CD4-positive, alpha-beta T cell treated with Interleukin-12 subunit alpha and Interleukin-12 subunit beta, for 1 hour (primary cell): ENCODE measurements at regions not wholly inside any gene's neighbourhood (a gene's known extent, or its start where the extent isn't known, plus 50 kb on each side); places are given as distances from the start of the nearest gene placed in this dataset.
"Not testable (repeated sequence)": the region's sequence is repeated elsewhere in the genome, so short reads cannot be mapped to it uniquely, and the experiment has no call there.

Source experiments
- DNase-seq: peaks from one replicate; pipeline ENCODE4 v3.0.0-alpha.2; 2020

DNA sequence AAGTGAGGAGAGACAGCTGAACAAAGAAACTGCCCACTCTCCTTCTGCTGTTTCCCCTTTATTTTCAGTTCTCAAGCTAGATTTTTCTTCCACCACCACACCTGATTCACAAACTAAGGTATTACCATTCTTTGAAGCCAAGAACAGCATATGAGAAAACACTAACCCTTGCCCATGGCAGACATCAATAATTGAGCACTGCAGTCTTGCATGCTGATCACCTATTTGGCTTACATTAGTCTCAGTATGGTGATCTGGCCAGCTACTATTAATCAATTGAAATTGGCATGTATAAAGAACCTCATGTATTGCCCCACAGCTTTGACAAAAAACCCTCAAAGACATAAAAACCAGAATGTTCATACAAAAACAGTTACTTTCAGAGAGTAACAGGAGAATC, 166.3 kb downstream of the SAMD5 start:
- no peak for DNase-seq

GRCh38 chr6:147675281-147675680, 166.8 kb downstream of the SAMD5 start:
- DNase-seq = no peak

- DNase-seq = no peak
Measured at GRCh38 chr6:147676495-147677199, 168.2 kb downstream of the SAMD5 start.

DNA sequence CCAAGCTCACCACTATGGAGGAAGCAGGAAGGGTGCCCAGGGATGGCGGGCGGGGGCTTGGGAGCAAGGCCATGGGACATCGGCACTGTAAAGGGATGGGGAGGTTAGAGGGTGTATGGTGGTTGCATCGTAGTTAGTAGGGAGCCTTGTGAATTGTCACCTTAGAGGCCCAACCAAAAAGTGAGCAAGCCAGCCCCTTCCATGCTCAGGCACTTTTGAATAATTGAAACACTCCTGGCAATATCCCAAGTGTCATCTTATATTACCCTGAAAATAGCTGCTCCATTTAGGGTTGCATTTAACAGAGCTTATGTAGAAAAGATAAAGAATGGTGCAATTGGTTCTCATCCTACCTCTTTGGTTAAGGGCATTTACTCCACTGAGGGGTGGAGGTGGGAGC, 169.2 kb downstream of the SAMD5 start:
- DNase-seq = no peak

DNA sequence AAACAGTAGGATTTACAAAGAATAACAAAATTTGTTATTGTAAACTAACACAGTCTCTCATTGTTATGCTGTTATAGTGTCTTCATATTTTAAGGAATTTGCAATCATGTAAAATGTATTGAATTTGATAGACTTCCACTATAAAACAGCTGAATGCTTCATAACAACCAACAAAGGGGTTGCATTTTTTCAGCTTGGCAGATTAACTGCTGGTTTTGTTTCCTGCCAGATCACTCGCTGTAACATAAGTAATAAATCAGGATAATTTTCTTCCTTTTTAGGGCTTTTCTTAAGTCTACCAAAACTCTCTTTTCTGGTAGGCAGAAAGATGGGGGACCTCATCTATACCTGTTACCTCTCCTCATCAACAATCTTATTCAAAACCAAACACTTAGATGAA, 169.8 kb downstream of the SAMD5 start:
- DNase-seq = no peak

- DNase-seq = no peak
Measured at GRCh38 chr6:147684906-147685305, 176.4 kb downstream of the SAMD5 start.

- DNase-seq = no peak
Measured at GRCh38 chr6:147689398-147689797, 180.9 kb downstream of the SAMD5 start.

DNA sequence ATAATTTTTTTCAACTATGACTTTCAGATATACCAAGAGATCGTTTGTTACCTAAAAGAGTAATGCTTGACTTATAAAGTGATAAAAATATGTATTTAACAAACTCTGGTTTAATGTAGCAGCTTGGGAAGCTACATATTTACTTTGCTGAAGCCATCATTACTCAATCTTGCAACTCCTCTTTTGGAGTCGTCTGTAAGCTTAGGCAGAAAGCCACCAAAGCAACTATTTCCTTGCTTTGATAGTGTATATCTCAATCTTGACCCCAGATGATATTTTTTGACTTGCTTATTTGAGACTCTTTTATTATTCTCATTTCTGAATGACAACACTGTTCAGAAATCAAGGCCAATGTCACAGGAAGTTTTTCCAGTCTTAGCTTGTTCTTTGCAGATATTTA, 183.0 kb downstream of the SAMD5 start:
- DNase-seq = no peak

DNA sequence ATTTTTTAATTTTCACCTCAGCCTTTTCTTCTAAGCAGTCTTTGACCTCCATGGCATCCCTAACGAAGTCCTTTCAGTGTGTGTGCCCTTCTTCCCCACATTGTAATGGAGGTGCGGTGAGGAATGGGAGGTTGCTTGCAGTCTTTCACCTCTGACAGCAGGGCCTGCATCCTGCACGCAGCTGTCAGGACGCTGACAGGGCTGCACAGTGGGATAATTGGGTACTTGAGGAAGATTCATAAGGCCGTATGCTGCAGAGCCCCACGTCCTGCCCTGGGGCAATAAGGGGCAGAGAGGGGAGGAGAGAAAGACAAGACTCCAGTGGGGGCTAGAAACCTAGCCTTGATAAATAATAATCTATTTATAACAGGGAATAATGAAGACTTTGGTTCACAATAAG, 184.7 kb downstream of the SAMD5 start:
- DNase-seq = no peak

- DNase-seq = not testable (repeated sequence)
Measured at GRCh38 chr6:147694556-147694955, 186.1 kb downstream of the SAMD5 start.

DNA sequence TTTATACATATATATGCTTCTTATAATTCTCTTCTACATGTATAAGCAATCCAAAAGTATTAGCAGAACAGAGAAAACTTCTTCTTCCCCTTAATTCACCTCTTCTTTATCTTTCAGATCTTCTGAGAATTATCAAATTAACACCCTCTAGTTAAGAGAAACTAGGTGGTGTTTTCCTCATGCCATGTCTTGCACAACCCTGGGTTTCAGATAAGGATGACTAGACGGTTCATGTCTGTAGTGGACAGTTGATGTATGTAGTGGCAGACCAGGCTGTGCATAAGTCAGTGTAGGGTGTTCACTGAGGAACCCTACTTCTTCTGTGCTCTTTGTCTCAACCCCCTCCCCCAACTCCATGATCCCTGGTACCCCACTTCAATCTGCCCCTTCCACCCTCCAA, 187.3 kb downstream of the SAMD5 start:
- DNase-seq = no peak

- DNase-seq = no peak
Measured at GRCh38 chr6:147699140-147699539, 190.7 kb downstream of the SAMD5 start.

GRCh38 chr6:147699637-147700036, 191.1 kb downstream of the SAMD5 start:
- no peak for DNase-seq

GRCh38 chr6:147700436-147701209, 192.1 kb downstream of the SAMD5 start:
- DNase-seq = no peak

DNA sequence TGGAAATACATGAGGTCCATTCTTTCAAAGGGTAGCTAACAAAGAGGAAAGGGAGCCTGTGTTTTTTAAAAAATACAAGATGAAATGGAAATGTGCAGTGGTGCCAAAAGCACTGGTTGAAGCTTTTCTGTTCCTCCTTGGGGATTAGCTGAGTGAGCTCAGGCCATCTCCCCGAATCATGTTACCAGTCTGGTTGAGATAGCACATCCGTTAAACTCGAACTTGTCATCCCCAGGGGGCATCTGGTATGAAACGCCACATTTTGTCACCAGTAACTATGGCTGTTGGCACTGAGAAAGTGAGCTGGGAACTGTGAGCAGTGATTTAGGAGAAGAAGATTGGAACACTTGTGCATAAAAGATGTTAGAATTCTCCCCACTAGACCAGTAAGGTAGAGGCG, 196.2 kb downstream of the SAMD5 start:
- no peak for DNase-seq

DNA sequence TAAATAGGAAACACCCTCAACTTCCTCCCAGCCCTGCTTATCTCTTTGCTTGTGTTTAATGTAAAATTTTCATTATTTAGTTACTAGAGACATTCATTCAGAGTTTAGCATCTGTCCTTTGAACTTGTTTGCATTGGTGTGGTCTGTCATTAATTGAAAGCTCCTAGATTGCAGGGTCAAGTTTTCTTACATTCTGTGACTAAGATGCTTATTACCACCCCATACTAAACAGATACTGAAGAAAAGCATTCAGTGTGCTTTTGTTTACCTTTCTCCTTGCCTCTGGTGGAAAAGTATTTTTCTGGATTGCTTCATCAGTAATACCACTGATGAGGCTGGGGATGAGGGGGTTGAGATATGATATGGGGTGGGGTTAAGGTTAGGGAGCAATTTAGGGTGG, 199.0 kb downstream of the SAMD5 start:
- DNase-seq = no peak

GRCh38 chr6:147708170-147708569, 199.7 kb downstream of the SAMD5 start:
- DNase-seq = no peak

- DNase-seq = no peak
Measured at GRCh38 chr6:147709396-147710272, 201.1 kb downstream of the SAMD5 start.

GRCh38 chr6:147710890-147711289, 202.4 kb downstream of the SAMD5 start:
- DNase-seq = no peak

DNA sequence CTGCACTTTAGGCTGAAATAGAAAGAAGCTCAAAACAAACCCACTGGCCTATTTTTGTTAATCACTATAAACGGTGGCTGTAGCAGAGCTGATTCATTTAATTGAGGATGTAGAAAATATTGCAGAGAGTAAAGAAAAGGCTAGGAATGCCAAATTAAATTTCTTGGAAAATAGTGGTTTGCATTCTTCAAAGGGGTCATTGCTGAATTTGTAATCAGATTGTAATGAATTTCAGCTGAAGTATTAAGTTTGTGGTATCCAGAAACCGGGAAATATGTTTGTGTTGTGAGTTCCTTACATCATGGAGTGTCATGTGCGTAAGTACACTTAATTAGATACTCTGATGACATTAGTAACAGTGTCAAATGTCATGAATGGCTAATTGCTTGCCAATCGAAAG, 203.0 kb downstream of the SAMD5 start:
- DNase-seq = no peak

- DNase-seq = no peak
Measured at GRCh38 chr6:147712841-147713240, 204.4 kb downstream of the SAMD5 start.

- no peak for DNase-seq
Measured at GRCh38 chr6:147715035-147715434, 206.5 kb downstream of the SAMD5 start.

DNA sequence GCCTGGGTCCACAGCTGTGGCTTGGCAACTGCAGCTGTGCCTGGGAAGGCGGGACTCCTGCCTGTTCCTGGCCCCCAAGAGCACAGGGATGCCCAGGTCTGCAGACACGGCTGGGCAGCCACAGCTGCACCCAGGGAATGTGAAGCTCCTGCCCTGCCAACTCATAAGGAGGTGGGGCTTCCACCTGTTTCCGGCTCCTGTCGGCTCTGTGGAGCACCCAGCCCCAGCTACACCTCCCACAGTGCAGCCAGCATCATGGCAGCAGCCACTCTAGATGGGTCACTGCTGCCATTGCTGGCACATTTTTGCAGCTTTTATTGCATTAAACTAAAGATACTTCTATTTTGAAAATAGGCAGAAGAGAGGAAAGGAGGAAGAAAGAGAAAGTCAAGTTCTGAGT, 207.9 kb downstream of the SAMD5 start:
- DNase-seq = no peak

GRCh38 chr6:147717991-147718390, 209.5 kb downstream of the SAMD5 start:
- DNase-seq = no peak
